ENCODE measurements at regions not wholly inside any gene's neighbourhood (a gene's known extent, or its start where the extent isn't known, plus 50 kb on each side); places are given as distances from the start of the nearest gene placed in this dataset.
"Not testable (repeated sequence)": the region's sequence is repeated elsewhere in the genome, so short reads cannot be mapped to it uniquely, and the experiment has no call there.

GRCh38 chr12:33052141-33053051 is 155.8 kb upstream of the PKP2 start:
- TF ChIP-seq CTCF (IDR thresholded peaks at IDR 0.05; ENCODE audit: low read depth, low read length) = no peak
- H3K9me3 ChIP-seq (ENCODE audit: severe bottlenecking) = no peaks in the 10 kb centered on the region
- H3K27me3 ChIP-seq (ENCODE audit: insufficient read depth, low read depth, severe bottlenecking) = peaks cover 85% of the 10 kb centered on the region
- no peaks in the 10 kb centered on the region for H3K36me3 ChIP-seq
- no peak for DNase-seq
- no peak overlapping the region for H3K27ac ChIP-seq
- no peak overlapping the region for H3K4me3 ChIP-seq (ENCODE audit: low read depth, low read length)

GRCh38 chr12:33047666-33048065 is 151.1 kb upstream of the PKP2 start:
- no peak for DNase-seq
- no peaks in the 10 kb centered on the region for H3K9me3 ChIP-seq (ENCODE audit: severe bottlenecking)
- no peak overlapping the region for H3K27ac ChIP-seq
- no peaks in the 10 kb centered on the region for H3K36me3 ChIP-seq
- no peak overlapping the region for H3K4me3 ChIP-seq (ENCODE audit: low read depth, low read length)
- TF ChIP-seq CTCF (IDR thresholded peaks at IDR 0.05; ENCODE audit: low read depth, low read length) = no peak
- H3K27me3 ChIP-seq (ENCODE audit: insufficient read depth, low read depth, severe bottlenecking) = peaks cover 73% of the 10 kb centered on the region

- H3K36me3 ChIP-seq = no peaks in the 10 kb centered on the region
- no peak for TF ChIP-seq CTCF (IDR thresholded peaks at IDR 0.05; ENCODE audit: low read depth, low read length)
- no peak for DNase-seq
- H3K27ac ChIP-seq = no peak overlapping the region
- H3K27me3 ChIP-seq (ENCODE audit: insufficient read depth, low read depth, severe bottlenecking) = peaks cover 60% of the 10 kb centered on the region
- no peaks in the 10 kb centered on the region for H3K9me3 ChIP-seq (ENCODE audit: severe bottlenecking)
- no peak overlapping the region for H3K4me3 ChIP-seq (ENCODE audit: low read depth, low read length)
Measured at GRCh38 chr12:33044447-33044846, 147.9 kb upstream of the PKP2 start.

- Histone ChIP-seq H3K27me3 (ENCODE audit: insufficient read depth, low read depth, severe bottlenecking) (peaks cover 36% of the 10 kb centered on the region), H3K4me3 (ENCODE audit: low read depth, low read length) (no peak overlapping the region), H3K9me3 (ENCODE audit: severe bottlenecking) (no peaks in the 10 kb centered on the region), H3K27ac (no peak overlapping the region), H3K36me3 (no peaks in the 10 kb centered on the region)
- TF ChIP-seq CTCF (IDR thresholded peaks at IDR 0.05; ENCODE audit: low read depth, low read length) = no peak
- DNase-seq = no peak
Measured at GRCh38 chr12:33041562-33041961, 145.0 kb upstream of the PKP2 start.

- H3K27me3 ChIP-seq (ENCODE audit: insufficient read depth, low read depth, severe bottlenecking) = peaks cover 23% of the 10 kb centered on the region
- H3K4me3 ChIP-seq (ENCODE audit: low read depth, low read length); DNase-seq; H3K36me3 ChIP-seq; H3K9me3 ChIP-seq (ENCODE audit: severe bottlenecking); H3K27ac ChIP-seq: not testable (repeated sequence)
Measured at GRCh38 chr12:33033999-33034398, 137.4 kb upstream of the PKP2 start.

GRCh38 chr12:33026791-33027190 is 130.2 kb upstream of the PKP2 start:
- TF ChIP-seq CTCF (IDR thresholded peaks at IDR 0.05; ENCODE audit: low read depth, low read length) = no peak
- no peaks in the 10 kb centered on the region for H3K9me3 ChIP-seq (ENCODE audit: severe bottlenecking)
- H3K4me3 ChIP-seq (ENCODE audit: low read depth, low read length) = no peak overlapping the region
- DNase-seq = no peak
- no peak overlapping the region for H3K27ac ChIP-seq
- no peaks in the 10 kb centered on the region for H3K36me3 ChIP-seq
- peaks cover 47% of the 10 kb centered on the region for H3K27me3 ChIP-seq (ENCODE audit: insufficient read depth, low read depth, severe bottlenecking)

GRCh38 chr12:33022724-33023123 is 126.1 kb upstream of the PKP2 start:
- DNase-seq; H3K36me3 ChIP-seq; H3K9me3 ChIP-seq (ENCODE audit: severe bottlenecking); H3K27ac ChIP-seq; H3K4me3 ChIP-seq (ENCODE audit: low read depth, low read length): not testable (repeated sequence)
- H3K27me3 ChIP-seq (ENCODE audit: insufficient read depth, low read depth, severe bottlenecking) = peaks cover 32% of the 10 kb centered on the region

- DNase-seq; H3K36me3 ChIP-seq; H3K9me3 ChIP-seq (ENCODE audit: severe bottlenecking); H3K4me3 ChIP-seq (ENCODE audit: low read depth, low read length); H3K27ac ChIP-seq; H3K27me3 ChIP-seq (ENCODE audit: insufficient read depth, low read depth, severe bottlenecking): not testable (repeated sequence)
Measured at GRCh38 chr12:33017029-33017428, 120.5 kb upstream of the PKP2 start.

Data from WERI-Rb-1 (cell line).